ENCODE measurements at regions not wholly inside any gene's neighbourhood (a gene's known extent, or its start where the extent isn't known, plus 50 kb on each side); places are given as distances from the start of the nearest gene placed in this dataset.

- TF ChIP-seq, protein P1, sequence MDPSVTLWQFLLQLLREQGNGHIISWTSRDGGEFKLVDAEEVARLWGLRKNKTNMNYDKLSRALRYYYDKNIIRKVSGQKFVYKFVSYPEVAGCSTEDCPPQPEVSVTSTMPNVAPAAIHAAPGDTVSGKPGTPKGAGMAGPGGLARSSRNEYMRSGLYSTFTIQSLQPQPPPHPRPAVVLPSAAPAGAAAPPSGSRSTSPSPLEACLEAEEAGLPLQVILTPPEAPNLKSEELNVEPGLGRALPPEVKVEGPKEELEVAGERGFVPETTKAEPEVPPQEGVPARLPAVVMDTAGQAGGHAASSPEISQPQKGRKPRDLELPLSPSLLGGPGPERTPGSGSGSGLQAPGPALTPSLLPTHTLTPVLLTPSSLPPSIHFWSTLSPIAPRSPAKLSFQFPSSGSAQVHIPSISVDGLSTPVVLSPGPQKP (IDR thresholded peaks at IDR 0.05; ENCODE audit: low read depth, low read length): no peak
- TF ChIP-seq PHF8 (IDR thresholded peaks at IDR 0.05; ENCODE audit: borderline replicate concordance, low read depth): no peak
- no peak for TF ChIP-seq CTCF (IDR thresholded peaks at IDR 0.05)
- no peak for TF ChIP-seq CEBPB (IDR thresholded peaks at IDR 0.05)
- no peak for TF ChIP-seq EP300 (IDR thresholded peaks at IDR 0.05)
- TF ChIP-seq BHLHE40 (IDR thresholded peaks at IDR 0.05; ENCODE audit: low read depth, low read length): no peak
- TF ChIP-seq ZNF302 (CRISPR knock-in tag; IDR thresholded peaks at IDR 0.05): no peak
- no peak for TF ChIP-seq POLR2A (IDR thresholded peaks at IDR 0.05; ENCODE audit: low read length)
- TF ChIP-seq NR3C1 (IDR thresholded peaks at IDR 0.05): no peak
- TF ChIP-seq, protein P2, sequence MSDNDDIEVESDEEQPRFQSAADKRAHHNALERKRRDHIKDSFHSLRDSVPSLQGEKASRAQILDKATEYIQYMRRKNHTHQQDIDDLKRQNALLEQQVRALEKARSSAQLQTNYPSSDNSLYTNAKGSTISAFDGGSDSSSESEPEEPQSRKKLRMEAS (IDR thresholded peaks at IDR 0.05): no peak
- no peak for TF ChIP-seq MYC (IDR thresholded peaks at IDR 0.05; ENCODE audit: borderline replicate concordance, low read length)
These were observed 709.1 kb upstream of the FAM241A start for GRCh38 chr4:111435986-111436744.
